PC-3 (cell line): ENCODE measurements at regions not wholly inside any gene's neighbourhood (a gene's known extent, or its start where the extent isn't known, plus 50 kb on each side); places are given as distances from the start of the nearest gene placed in this dataset.
"Not testable (repeated sequence)": the region's sequence is repeated elsewhere in the genome, so short reads cannot be mapped to it uniquely, and the experiment has no call there.

Source experiments
- ATAC-seq: fragments of 200-7000 bp; cut with Tn5 transposase; 2 replicates; pipeline ENCODE4 v1.9.1; 2020; ENCODE audit warnings: mild to moderate bottlenecking, moderate library complexity
- BruUV-seq: library from RNA; stranded (reverse); fragments of 400-500 nt; replicated peaks from 2 replicates; lab custom pipeline; 2021; lab: Mats Ljungman, UMichigan
- CTCF ChIA-PET: fragments of 300-600 bp; sonication (Branson Sonifier 250); formaldehyde crosslinking; loops from one replicate; lab custom pipeline; 2022; ENCODE audit warnings: antibody characterized with exemption; lab: Charles Lee
- POLR2A ChIA-PET: fragments of 300-600 bp; sonication (Branson Sonifier 250); formaldehyde crosslinking; loops from one replicate; lab custom pipeline; 2022; ENCODE audit warnings: antibody characterized with exemption; ENCODE audit not compliant: unreplicated experiment; lab: Charles Lee
- DNase-seq: peaks from one replicate; pipeline ENCODE4 v3.0.0-alpha.2; 2015
- H2AFZ ChIP-seq: fragments of 300-600 bp; sonication (generic); 2 replicates; pipeline ENCODE4 v1.6.0; 2016; ENCODE audit warnings: antibody characterized with exemption, low read length
- H3F3A ChIP-seq: fragments of 300-600 bp; sonication (generic); one replicate; pipeline ENCODE4 v1.6.0; 2017; ENCODE audit warnings: antibody characterized with exemption, low read length, control low read depth, mild to moderate bottlenecking; ENCODE audit not compliant: unreplicated experiment
- H3K27ac ChIP-seq: fragments of 300-600 bp; sonication (generic); 2 replicates; pipeline ENCODE4 v1.5.1; 2016; ENCODE audit warnings: mild to moderate bottlenecking, low read length
- H3K27me3 ChIP-seq: fragments of 300-600 bp; sonication (generic); 2 replicates; pipeline ENCODE4 v1.6.1; 2016; ENCODE audit warnings: low read length, mixed read lengths
- H3K36me3 ChIP-seq: fragments of 300-600 bp; sonication (generic); 2 replicates; pipeline ENCODE4 v1.6.1; 2016; ENCODE audit warnings: low read depth, mixed run types, low read length, mixed read lengths
- H3K4me1 ChIP-seq: fragments of 300-600 bp; sonication (generic); 2 replicates; pipeline ENCODE4 v1.5.1; 2016; ENCODE audit warnings: low read length; ENCODE audit not compliant: insufficient read depth
- H3K4me2 ChIP-seq: fragments of 300-600 bp; sonication (generic); 2 replicates; pipeline ENCODE4 v1.6.0; 2016; ENCODE audit warnings: low read length
- H3K4me3 ChIP-seq: fragments of 300-600 bp; sonication (generic); 2 replicates; pipeline ENCODE4 v1.5.1; 2016; ENCODE audit warnings: mild to moderate bottlenecking, low read length, mixed read lengths
- H3K79me2 ChIP-seq: fragments of 300-600 bp; sonication (generic); 2 replicates; pipeline ENCODE4 v1.6.1; 2017; ENCODE audit warnings: low read length, mixed read lengths
- H3K9ac ChIP-seq: fragments of 300-600 bp; sonication (generic); 2 replicates; pipeline ENCODE4 v1.6.0; 2016; ENCODE audit warnings: mild to moderate bottlenecking, low read length
- H3K9me2 ChIP-seq: fragments of 300-600 bp; sonication (generic); replicated peaks from 2 replicates; pipeline ENCODE4 v1.6.1; 2016; ENCODE audit warnings: mixed run types, low read length, mixed read lengths
- H3K9me3 ChIP-seq: fragments of 300-600 bp; sonication (generic); 2 replicates; pipeline ENCODE4 v1.6.1; 2016; ENCODE audit warnings: low read length, mixed read lengths
- H4K20me1 ChIP-seq: fragments of 300-600 bp; sonication (generic); 2 replicates; pipeline ENCODE4 v1.6.1; 2016; ENCODE audit warnings: low read length, mixed read lengths
- EZH2 ChIP-seq: fragments of 300-600 bp; sonication (generic); IDR thresholded peaks from one replicate; pipeline ENCODE4 v1.6.1; 2017; ENCODE audit warnings: antibody characterized with exemption, mild to moderate bottlenecking, low read length; ENCODE audit not compliant: unreplicated experiment
- EZH2phosphoT487 ChIP-seq: fragments of 300-600 bp; sonication (generic); IDR thresholded peaks from 2 replicates; pipeline ENCODE4 v1.6.1; 2018; ENCODE audit warnings: mild to moderate bottlenecking, antibody characterized with exemption, low read length, borderline replicate concordance
- intact Hi-C: fragments of 100-400 bp; cut with micrococcal nuclease; formaldehyde crosslinking; loops from 2 replicates; pipeline ENCODE4 v1.9.0; 2023
- TF ChIP-seq, protein P1 (sequence below): fragments of 300-600 bp; sonication (generic); conservative IDR thresholded peaks from 2 replicates; pipeline ENCODE4 v1.5.1; 2017; ENCODE audit warnings: antibody characterized with exemption, low read depth, mild to moderate bottlenecking, low read length

DNA sequence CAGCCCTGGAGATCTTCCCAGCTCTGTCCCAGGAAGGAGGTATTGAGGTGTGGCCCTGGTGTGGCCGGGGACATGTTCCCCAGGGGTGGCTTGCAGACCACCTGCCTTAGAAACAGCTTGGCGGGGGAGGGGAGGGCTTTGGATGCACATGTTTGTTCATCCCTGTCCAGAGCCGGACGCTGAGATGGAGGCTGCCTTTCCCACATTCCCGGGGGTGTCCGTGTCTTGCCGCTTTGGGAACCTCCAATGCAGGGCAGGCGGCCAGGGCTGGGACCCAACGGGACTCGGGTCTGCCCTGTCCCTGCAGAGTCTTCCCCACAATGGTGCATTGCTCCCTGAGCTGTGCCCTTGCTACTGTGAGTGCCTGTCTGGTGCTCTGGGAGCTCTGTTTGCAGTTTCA is 319.5 kb upstream of the SFSWAP start:
- no peak for TF ChIP-seq EZH2
- TF ChIP-seq EZH2phosphoT487: no peak
- TF ChIP-seq, protein P1, sequence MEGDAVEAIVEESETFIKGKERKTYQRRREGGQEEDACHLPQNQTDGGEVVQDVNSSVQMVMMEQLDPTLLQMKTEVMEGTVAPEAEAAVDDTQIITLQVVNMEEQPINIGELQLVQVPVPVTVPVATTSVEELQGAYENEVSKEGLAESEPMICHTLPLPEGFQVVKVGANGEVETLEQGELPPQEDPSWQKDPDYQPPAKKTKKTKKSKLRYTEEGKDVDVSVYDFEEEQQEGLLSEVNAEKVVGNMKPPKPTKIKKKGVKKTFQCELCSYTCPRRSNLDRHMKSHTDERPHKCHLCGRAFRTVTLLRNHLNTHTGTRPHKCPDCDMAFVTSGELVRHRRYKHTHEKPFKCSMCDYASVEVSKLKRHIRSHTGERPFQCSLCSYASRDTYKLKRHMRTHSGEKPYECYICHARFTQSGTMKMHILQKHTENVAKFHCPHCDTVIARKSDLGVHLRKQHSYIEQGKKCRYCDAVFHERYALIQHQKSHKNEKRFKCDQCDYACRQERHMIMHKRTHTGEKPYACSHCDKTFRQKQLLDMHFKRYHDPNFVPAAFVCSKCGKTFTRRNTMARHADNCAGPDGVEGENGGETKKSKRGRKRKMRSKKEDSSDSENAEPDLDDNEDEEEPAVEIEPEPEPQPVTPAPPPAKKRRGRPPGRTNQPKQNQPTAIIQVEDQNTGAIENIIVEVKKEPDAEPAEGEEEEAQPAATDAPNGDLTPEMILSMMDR: no peak
- no peaks in the 10 kb centered on the region for H3K9me3 ChIP-seq
- H3K9me2 ChIP-seq: no peaks in the 10 kb centered on the region
- no peaks in the 10 kb centered on the region for H4K20me1 ChIP-seq
- H3K9ac ChIP-seq: no peak overlapping the region
- H2AFZ ChIP-seq: no peak overlapping the region
- no peaks in the 10 kb centered on the region for H3K79me2 ChIP-seq
- ChIA-PET POLR2A (no interaction called here), CTCF (no interaction called here)
- H3K36me3 ChIP-seq: no peaks in the 10 kb centered on the region
- H3K4me2 ChIP-seq: no peak overlapping the region
- BruUV-seq: no TSS peak
- H3K27me3 ChIP-seq: peaks cover 19% of the 10 kb centered on the region; the same call in 1 of the 2 replicates
- ATAC-seq (no peak), DNase-seq (no peak)
- no peaks in the 10 kb centered on the region for H3K4me1 ChIP-seq
- H3F3A ChIP-seq: no peaks in the 10 kb centered on the region
- H3K4me3 ChIP-seq: no peak overlapping the region
- intact Hi-C loops: no loop called here
- no peak overlapping the region for H3K27ac ChIP-seq

DNA sequence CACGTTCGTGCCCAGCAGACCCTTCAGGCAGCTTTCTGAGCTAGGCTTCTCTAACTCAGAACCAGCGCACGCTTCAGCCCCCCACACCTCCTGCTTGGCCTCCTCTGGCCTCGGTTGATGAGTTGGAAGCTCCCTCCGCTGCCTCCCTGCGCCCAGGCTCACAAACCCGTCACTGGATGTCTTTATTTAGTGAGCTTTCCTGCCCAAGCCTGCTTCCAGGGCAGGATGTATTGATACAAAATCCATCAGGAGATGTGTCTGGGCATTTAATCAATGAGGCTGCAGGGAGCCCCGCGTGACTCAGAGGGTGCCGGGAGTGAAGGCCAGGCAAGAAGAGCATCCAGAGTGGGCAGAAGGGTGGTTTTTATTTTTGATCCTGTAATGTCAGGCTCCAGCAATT is 316.1 kb upstream of the SFSWAP start:
- H3K4me2 ChIP-seq, H3K9me2 ChIP-seq, intact Hi-C loops, H3K27me3 ChIP-seq, ATAC-seq, H4K20me1 ChIP-seq, H3K27ac ChIP-seq, H3K9me3 ChIP-seq, H2AFZ ChIP-seq, H3K36me3 ChIP-seq, H3F3A ChIP-seq, H3K4me1 ChIP-seq, H3K9ac ChIP-seq, BruUV-seq, POLR2A ChIA-PET, CTCF ChIA-PET, DNase-seq, H3K4me3 ChIP-seq, H3K79me2 ChIP-seq: not testable (repeated sequence)

DNA sequence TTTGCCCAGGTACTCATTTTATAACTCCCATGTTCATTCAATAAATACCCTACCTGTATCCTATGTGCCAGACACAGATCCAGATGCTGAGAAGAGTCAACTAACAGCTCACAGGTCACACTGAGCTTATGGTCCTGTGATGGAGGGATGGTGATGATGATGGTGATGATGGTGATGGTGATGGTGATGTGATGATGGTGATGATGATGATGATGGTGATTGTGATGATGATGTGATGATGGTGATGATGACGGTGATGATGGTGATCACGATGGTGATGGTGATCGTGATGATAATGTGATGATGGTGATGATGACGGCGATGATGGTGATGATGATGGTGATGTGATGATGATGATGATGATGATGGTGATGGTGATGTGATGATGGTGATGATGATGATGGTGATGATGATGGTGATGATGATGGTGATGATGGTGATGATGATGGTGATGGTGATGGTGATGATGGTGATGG is 315.6 kb upstream of the SFSWAP start:
- H3K4me2 ChIP-seq, CTCF ChIA-PET, intact Hi-C loops, H3K36me3 ChIP-seq, H3K27me3 ChIP-seq, H3F3A ChIP-seq, H3K4me3 ChIP-seq, H2AFZ ChIP-seq, H3K9ac ChIP-seq, POLR2A ChIA-PET, H3K79me2 ChIP-seq, H3K9me2 ChIP-seq, BruUV-seq, ATAC-seq, H3K27ac ChIP-seq, H4K20me1 ChIP-seq, H3K9me3 ChIP-seq, DNase-seq, H3K4me1 ChIP-seq: not testable (repeated sequence)

DNA sequence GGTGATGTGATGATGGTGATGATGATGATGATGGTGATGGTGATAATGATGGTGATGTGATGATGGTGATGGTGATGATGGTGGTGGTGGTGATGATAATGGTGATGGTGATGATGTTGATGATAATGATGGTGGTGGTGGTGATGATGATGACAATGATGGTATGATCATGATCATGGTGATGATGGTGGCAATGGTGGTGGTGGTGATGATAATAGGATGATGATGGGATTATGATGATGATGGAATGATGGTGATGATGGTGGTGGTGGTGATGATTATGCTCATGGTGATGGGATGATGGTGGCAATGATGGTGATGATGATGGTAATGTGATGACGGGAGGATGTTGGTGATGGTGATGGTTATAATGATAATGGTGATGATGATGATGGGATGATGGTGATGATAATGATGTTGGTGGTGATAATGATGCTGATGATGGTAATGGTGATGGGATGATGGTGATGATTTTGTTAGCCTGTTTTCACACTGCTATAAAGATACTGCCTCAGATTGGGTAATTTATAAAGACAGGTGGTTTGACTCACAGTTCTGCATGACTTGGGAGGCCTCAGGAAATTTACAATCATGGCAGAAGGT is 314.8 kb upstream of the SFSWAP start:
- Histone ChIP-seq H3K27me3 (peaks cover 5% of the 10 kb centered on the region; the same call in 1 of the 2 replicates), H3K36me3 (no peaks in the 10 kb centered on the region), H3F3A (no peaks in the 10 kb centered on the region), H3K27ac (no peak overlapping the region), H3K4me3 (no peak overlapping the region), H3K9me2 (no peaks in the 10 kb centered on the region), H3K4me2 (no peak overlapping the region), H3K79me2 (no peaks in the 10 kb centered on the region), H3K9ac (no peak overlapping the region), H3K9me3 (peaks cover 5% of the 10 kb centered on the region; the same call in 1 of the 2 replicates), H2AFZ (no peak overlapping the region), H3K4me1 (no peaks in the 10 kb centered on the region), H4K20me1 (no peaks in the 10 kb centered on the region)
- ChIA-PET CTCF (no interaction called here), POLR2A (no interaction called here)
- no TSS peak for BruUV-seq
- DNase-seq (no peak), ATAC-seq (no peak)
- TF ChIP-seq EZH2phosphoT487: no peak
- TF ChIP-seq, protein P1: no peak
- TF ChIP-seq EZH2: no peak
- intact Hi-C loops: no loop called here
